ENCODE measurements at regions not wholly inside any gene's neighbourhood (a gene's known extent, or its start where the extent isn't known, plus 50 kb on each side); places are given as distances from the start of the nearest gene placed in this dataset.

GRCh38 chr12:97275256-97275655, 187.3 kb upstream of the RMST start:
- no peak for DNase-seq (ENCODE audit: low read depth)

- DNase-seq (ENCODE audit: low read depth) = no peak
These were observed 186.6 kb upstream of the RMST start for GRCh38 chr12:97275728-97276590.

- no peak for DNase-seq (ENCODE audit: low read depth)
These were observed 185.8 kb upstream of the RMST start for GRCh38 chr12:97276661-97277429.

- DNase-seq (ENCODE audit: low read depth) = no peak
These were observed 179.3 kb upstream of the RMST start for GRCh38 chr12:97283297-97283696.

GRCh38 chr12:97288531-97288930, 174.1 kb upstream of the RMST start:
- no peak for DNase-seq (ENCODE audit: low read depth)

GRCh38 chr12:97292588-97292987, 170.0 kb upstream of the RMST start:
- DNase-seq (ENCODE audit: low read depth) = no peak

GRCh38 chr12:97293541-97293940, 169.1 kb upstream of the RMST start:
- no peak for DNase-seq (ENCODE audit: low read depth)

- no peak for DNase-seq (ENCODE audit: low read depth)
These were observed 162.8 kb upstream of the RMST start for GRCh38 chr12:97299847-97300246.

GRCh38 chr12:97300431-97300830, 162.2 kb upstream of the RMST start:
- no peak for DNase-seq (ENCODE audit: low read depth)

GRCh38 chr12:97300891-97301290, 161.7 kb upstream of the RMST start:
- DNase-seq (ENCODE audit: low read depth) = no peak

GRCh38 chr12:97301576-97301975, 161.0 kb upstream of the RMST start:
- DNase-seq (ENCODE audit: low read depth) = no peak

- DNase-seq (ENCODE audit: low read depth) = no peak
These were observed 157.0 kb upstream of the RMST start for GRCh38 chr12:97305651-97306050.

GRCh38 chr12:97306147-97306546, 156.5 kb upstream of the RMST start:
- DNase-seq (ENCODE audit: low read depth) = no peak

GRCh38 chr12:97308576-97309198, 153.9 kb upstream of the RMST start:
- no peak for DNase-seq (ENCODE audit: low read depth)

- no peak for DNase-seq (ENCODE audit: low read depth)
These were observed 152.7 kb upstream of the RMST start for GRCh38 chr12:97309921-97310320.

- no peak for DNase-seq (ENCODE audit: low read depth)
These were observed 150.0 kb upstream of the RMST start for GRCh38 chr12:97312570-97313135.

GRCh38 chr12:97313471-97314190, 149.0 kb upstream of the RMST start:
- no peak for DNase-seq (ENCODE audit: low read depth)

GRCh38 chr12:97316321-97316720, 146.3 kb upstream of the RMST start:
- no peak for DNase-seq (ENCODE audit: low read depth)

- no peak for DNase-seq (ENCODE audit: low read depth)
These were observed 141.0 kb upstream of the RMST start for GRCh38 chr12:97321621-97322020.

- no peak for DNase-seq (ENCODE audit: low read depth)
These were observed 140.2 kb upstream of the RMST start for GRCh38 chr12:97322388-97322787.

GRCh38 chr12:97323154-97323553, 139.4 kb upstream of the RMST start:
- no peak for DNase-seq (ENCODE audit: low read depth)

- no peak for DNase-seq (ENCODE audit: low read depth)
These were observed 138.1 kb upstream of the RMST start for GRCh38 chr12:97324471-97324870.
